Fibroblast of lung (primary cell): ENCODE measurements at regions not wholly inside any gene's neighbourhood (a gene's known extent, or its start where the extent isn't known, plus 50 kb on each side); places are given as distances from the start of the nearest gene placed in this dataset.
A peak's percentile ranks its signal among the peaks of the same experiment; 100 is the strongest.

Experiments used
- DNase-seq, 2 donors: peaks; one replicate each; pipeline versions ENCODE4 v3.0.0 to v3.0.0-alpha.2; 2010; ENCODE audit warnings: low read depth in 2 of 2
- H2AFZ ChIP-seq: 2 replicates; pipeline ENCODE4 v1.5.1; 2012; ENCODE audit warnings: low read length, control low read depth, inconsistent platforms
- H3K27ac ChIP-seq: 2 replicates; pipeline ENCODE4 v1.5.1; 2011; ENCODE audit warnings: low read length, control low read depth; ENCODE audit not compliant: insufficient read depth
- H3K27me3 ChIP-seq: 2 replicates; pipeline ENCODE4 v1.5.1; 2011; ENCODE audit warnings: mild to moderate bottlenecking, low read length; ENCODE audit not compliant: control insufficient read depth, insufficient read depth
- H3K36me3 ChIP-seq: 2 replicates; pipeline ENCODE4 v1.5.1; 2011; ENCODE audit warnings: low read length; ENCODE audit not compliant: control insufficient read depth, insufficient read depth
- H3K4me1 ChIP-seq: 2 replicates; pipeline ENCODE4 v1.5.1; 2011; ENCODE audit warnings: low read length; ENCODE audit not compliant: control insufficient read depth, insufficient read depth; ENCODE audit errors: extremely low read depth
- H3K4me2 ChIP-seq: 2 replicates; pipeline ENCODE4 v1.5.1; 2011; ENCODE audit warnings: low read length, control low read depth; ENCODE audit not compliant: insufficient read depth; ENCODE audit errors: extremely low read depth
- H3K4me3 ChIP-seq, 4 experiments: fragments of 200-600 bp in 1 of 4; sonication (generic) in 1 of 4; replicated peaks in 1 of 4; 2 replicates each; pipeline ENCODE4 v1.5.1; 2011 to 2016; ENCODE audit warnings: low read length in 4 of 4, low read depth in 3 of 4, mild to moderate bottlenecking in 3 of 4, control low read depth in 2 of 4, inconsistent platforms in 1 of 4, mixed read lengths in 1 of 4; ENCODE audit not compliant: insufficient read depth in 1 of 4; ENCODE audit errors: control extremely low read depth in 1 of 4
- H3K79me2 ChIP-seq: 2 replicates; pipeline ENCODE4 v1.5.1; 2012; ENCODE audit warnings: mild to moderate bottlenecking, low read length, inconsistent platforms; ENCODE audit not compliant: control insufficient read depth, insufficient read depth
- H3K9ac ChIP-seq: 2 replicates; pipeline ENCODE4 v1.5.1; 2011; ENCODE audit warnings: mild to moderate bottlenecking, low read length, control low read depth; ENCODE audit not compliant: insufficient read depth
- H3K9me3 ChIP-seq: 2 replicates; pipeline ENCODE4 v1.5.1; 2012; ENCODE audit warnings: low read depth, low read length; ENCODE audit not compliant: control insufficient read depth, insufficient read depth
- H4K20me1 ChIP-seq: 2 replicates; pipeline ENCODE4 v1.5.1; 2011; ENCODE audit warnings: low read length; ENCODE audit not compliant: control insufficient read depth, insufficient read depth; ENCODE audit errors: extremely low read depth
- CTCF ChIP-seq, 2 donors: IDR thresholded peaks in 1 of 2; conservative IDR thresholded peaks in 1 of 2; 1 replicate in 1 of 2; 2 replicates in 1 of 2; pipeline ENCODE4 v1.5.1; 2011 to 2012; ENCODE audit warnings: low read length in 2 of 2, control low read depth in 1 of 2, inconsistent platforms in 1 of 2, low read depth in 1 of 2, mild to moderate bottlenecking in 1 of 2
- EZH2 ChIP-seq: IDR thresholded peaks from 2 replicates; pipeline ENCODE4 v1.5.1; 2012; ENCODE audit warnings: low read length, control low read depth, mild to moderate bottlenecking; ENCODE audit errors: missing control alignments

GRCh38 chr11:45754741-45755140, 50.2 kb upstream of the SLC35C1 start:
- Histone ChIP-seq H3K79me2 (no peaks in the 10 kb centered on the region), H2AFZ (no peak overlapping the region), H3K9me3 (no peaks in the 10 kb centered on the region), H3K9ac (no peak overlapping the region), H3K27me3 (peaks cover 11% of the 10 kb centered on the region), H4K20me1 (no peaks in the 10 kb centered on the region), H3K27ac (no peak overlapping the region), H3K4me3 (no peak overlapping the region), H3K4me1 (no peaks in the 10 kb centered on the region), H3K36me3 (no peaks in the 10 kb centered on the region), H3K4me2 (no peak overlapping the region)
- peak in 1 of 2 donors; percentile 8 for DNase-seq
- TF ChIP-seq CTCF (conservative IDR thresholded peaks at IDR 0.05 in 1 of 2, IDR thresholded peaks at IDR 0.05 in 1 of 2; ENCODE audit: low read depth in 1 of 2, low read length in 2 of 2) (no peak), EZH2 (no peak)

- Histone ChIP-seq H3K9ac (no peak overlapping the region), H2AFZ (no peak overlapping the region), H3K4me3 (no peak overlapping the region), H3K27ac (no peak overlapping the region), H3K79me2 (no peaks in the 10 kb centered on the region), H3K36me3 (no peaks in the 10 kb centered on the region), H3K4me2 (no peak overlapping the region), H4K20me1 (no peaks in the 10 kb centered on the region), H3K9me3 (no peaks in the 10 kb centered on the region), H3K4me1 (no peaks in the 10 kb centered on the region), H3K27me3 (peaks cover 11% of the 10 kb centered on the region)
- TF ChIP-seq CTCF (conservative IDR thresholded peaks at IDR 0.05 in 1 of 2, IDR thresholded peaks at IDR 0.05 in 1 of 2; ENCODE audit: low read depth in 1 of 2, low read length in 2 of 2) (no peak), EZH2 (no peak)
- peak in 1 of 2 donors; percentile 51 for DNase-seq
Observed at GRCh38 chr11:45754261-45754709, 50.7 kb upstream of the SLC35C1 start.

- Histone ChIP-seq H3K27me3 (peaks cover 11% of the 10 kb centered on the region), H3K9ac (no peak overlapping the region), H4K20me1 (no peaks in the 10 kb centered on the region), H3K9me3 (no peaks in the 10 kb centered on the region), H3K4me1 (no peaks in the 10 kb centered on the region), H3K4me3 (no peak overlapping the region), H2AFZ (no peak overlapping the region), H3K27ac (no peak overlapping the region), H3K4me2 (no peak overlapping the region), H3K36me3 (no peaks in the 10 kb centered on the region), H3K79me2 (no peaks in the 10 kb centered on the region)
- no peak for TF ChIP-seq EZH2
- no peak for TF ChIP-seq CTCF (conservative IDR thresholded peaks at IDR 0.05 in 1 of 2, IDR thresholded peaks at IDR 0.05 in 1 of 2; ENCODE audit: low read depth in 1 of 2, low read length in 2 of 2)
- DNase-seq: no peak
Observed at GRCh38 chr11:45752106-45752505, 52.8 kb upstream of the SLC35C1 start.
